ENCODE measurements at regions not wholly inside any gene's neighbourhood (a gene's known extent, or its start where the extent isn't known, plus 50 kb on each side); places are given as distances from the start of the nearest gene placed in this dataset.

DNA sequence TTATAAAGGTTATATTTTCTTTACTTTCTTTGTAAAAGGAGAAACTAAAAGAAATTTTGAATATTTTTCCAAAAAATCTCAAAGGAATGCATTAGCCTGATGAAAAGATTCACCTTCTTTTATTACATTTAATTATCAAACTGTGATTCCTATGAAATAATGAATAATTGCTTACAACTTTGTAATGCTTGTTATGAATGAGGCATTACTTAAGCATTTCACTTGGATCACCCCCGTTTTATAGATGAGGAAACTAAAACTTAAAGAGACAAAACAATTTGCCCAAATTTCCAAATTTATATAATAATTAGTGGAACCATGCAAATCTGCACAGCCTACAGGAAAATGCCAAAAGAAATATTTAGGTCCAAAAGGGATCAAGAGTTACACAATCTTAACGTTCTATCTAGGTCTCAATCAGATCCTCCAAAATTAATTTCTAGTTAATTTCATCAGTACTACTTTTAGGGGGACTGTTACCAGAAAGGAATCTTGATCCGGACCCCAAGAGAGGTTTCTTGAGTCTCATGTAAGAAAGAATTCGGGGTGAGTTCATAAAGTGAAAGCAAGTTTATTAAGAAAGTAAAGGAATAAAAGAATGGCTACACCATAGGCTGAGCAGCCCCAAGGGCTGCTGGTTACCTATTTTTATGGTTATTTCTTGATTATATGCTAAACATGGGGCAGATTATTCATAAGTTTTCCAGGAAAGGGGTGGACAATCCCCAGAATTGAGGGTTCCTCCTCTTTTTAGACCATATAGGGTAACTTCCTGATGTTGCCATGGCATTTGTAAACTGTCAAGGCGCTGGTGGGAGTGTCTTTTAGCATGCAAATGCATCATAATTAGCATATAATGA lies 288.0 kb downstream of the ADGB start:
- no peak for DNase-seq (ENCODE audit: low read depth in 2 of 2)

DNA sequence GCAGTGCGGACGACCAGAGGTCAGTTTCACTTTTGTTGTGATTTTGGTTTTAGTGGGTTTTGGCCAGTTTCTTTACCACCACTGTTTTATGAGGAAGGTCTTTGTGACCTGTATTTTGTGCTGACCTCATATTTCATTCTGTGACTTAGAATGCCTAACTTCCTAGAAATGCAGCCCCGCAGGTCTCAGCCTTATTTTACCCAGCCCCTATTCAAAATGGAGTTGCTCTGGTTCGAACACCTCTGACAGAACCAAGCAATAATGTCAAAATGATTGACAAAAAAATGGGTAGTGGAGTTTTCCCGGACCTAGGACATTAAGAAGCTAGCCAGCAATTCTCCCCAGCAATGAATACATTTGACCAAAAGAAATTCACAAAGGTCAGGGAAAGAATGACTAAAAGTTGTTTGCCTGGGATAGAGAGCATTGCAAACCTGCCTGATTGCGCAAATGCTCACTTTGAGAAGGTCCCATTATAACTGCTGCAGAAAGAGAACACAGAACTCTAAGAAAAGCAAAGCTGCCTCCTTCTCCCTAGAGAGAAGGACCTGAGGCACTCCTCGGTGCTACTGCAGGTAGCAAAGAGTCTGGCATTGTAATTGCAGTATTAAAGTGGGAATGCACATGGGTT lies 288.8 kb downstream of the ADGB start:
- no peak for DNase-seq (ENCODE audit: low read depth in 2 of 2)

GRCh38 chr6:146889303-146889702 lies 290.5 kb downstream of the ADGB start:
- DNase-seq (ENCODE audit: low read depth in 2 of 2): no peak

GRCh38 chr6:146890172-146890571 lies 291.4 kb downstream of the ADGB start:
- no peak for DNase-seq (ENCODE audit: low read depth in 2 of 2)

GRCh38 chr6:146890644-146891434 lies 292.1 kb downstream of the ADGB start:
- DNase-seq (ENCODE audit: low read depth in 2 of 2): no peak

DNA sequence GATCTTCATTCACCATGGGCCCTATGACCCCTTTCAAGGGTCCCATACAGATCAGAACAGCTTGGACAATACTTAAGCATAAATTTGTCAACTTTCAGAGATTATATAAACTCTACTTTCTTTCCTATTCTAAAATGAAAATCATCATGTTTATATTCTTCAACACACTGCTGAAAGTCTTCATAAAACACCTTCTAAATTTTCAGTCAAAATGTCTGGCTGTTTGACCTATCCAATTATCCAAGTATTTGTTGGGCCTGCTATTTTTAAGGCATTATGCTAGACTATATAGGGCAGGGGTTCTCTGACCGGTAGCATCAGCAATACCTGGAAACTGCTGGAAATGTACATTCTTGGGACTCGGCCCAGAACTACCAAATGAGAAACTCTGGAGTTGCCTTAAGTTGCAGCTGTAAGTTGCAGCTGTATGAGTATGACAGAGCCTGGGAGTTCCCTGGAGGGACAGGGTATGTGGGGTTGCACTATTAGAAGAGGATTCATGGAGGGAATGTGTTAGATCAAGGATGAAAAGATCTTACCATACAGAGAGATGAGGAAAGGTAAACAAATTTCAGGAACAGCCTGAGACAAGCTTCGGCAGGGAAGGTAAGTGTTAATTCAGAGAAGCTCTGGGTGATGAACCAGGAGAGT lies 293.0 kb downstream of the ADGB start:
- no peak for DNase-seq (ENCODE audit: low read depth in 2 of 2)

DNA sequence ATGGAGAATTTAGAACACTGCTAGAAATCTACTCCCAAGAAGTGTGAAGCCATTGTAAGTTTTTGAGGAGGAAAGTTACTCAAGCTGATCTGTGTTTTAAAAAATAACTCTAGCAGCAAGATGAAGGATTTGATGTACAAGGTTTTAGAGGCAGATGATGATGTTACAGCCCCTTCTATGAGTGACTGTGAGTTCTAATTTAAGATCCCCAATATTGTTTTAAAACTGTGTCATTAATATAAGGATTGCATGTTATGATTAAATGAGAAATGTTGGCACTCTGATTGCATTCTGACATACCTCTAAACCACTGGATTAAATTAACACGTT lies 293.5 kb downstream of the ADGB start:
- no peak for DNase-seq (ENCODE audit: low read depth in 2 of 2)

- peak; percentile 79 to 81 for DNase-seq (ENCODE audit: low read depth in 2 of 2)
Observed at GRCh38 chr6:146892613-146893401, 294.0 kb downstream of the ADGB start.

DNA sequence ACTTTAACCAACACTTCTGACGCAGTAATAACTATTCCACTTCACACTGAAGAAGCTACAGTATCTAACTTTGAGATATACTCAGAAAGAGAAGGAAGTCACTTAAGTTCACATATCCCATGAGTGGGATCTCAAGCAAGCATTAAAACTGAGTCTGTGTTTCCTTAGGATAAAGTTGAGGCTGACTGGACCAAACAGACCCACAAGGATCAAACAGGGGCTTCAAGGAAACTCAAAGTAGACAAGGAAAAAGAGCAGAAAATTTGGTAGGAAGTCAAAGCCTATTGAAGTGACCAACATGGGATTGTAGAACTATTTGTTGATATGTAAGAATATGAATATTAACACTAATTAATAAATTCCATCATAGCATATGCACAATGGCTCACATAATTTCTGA lies 294.9 kb downstream of the ADGB start:
- DNase-seq (ENCODE audit: low read depth in 2 of 2): no peak

DNA sequence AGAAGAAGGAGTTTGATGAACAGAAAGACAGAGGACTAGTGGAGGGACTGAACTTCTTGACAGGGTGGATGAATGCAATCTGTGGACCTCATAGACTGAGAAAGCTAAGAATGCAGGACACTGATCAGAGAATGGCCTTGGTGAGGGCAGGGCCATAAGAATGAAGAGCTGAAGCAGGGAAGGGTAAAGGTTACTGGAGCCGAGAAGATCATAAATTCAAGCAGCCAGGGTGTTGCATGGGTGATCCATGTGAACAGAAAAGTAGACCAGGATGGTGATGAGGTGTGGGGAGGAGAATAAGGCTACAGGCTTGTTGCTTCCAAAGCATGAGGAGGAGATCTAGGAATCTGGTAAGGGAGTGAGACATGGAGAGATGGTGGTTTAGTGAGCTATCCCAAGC lies 295.9 kb downstream of the ADGB start:
- no peak for DNase-seq (ENCODE audit: low read depth in 2 of 2)

DNA sequence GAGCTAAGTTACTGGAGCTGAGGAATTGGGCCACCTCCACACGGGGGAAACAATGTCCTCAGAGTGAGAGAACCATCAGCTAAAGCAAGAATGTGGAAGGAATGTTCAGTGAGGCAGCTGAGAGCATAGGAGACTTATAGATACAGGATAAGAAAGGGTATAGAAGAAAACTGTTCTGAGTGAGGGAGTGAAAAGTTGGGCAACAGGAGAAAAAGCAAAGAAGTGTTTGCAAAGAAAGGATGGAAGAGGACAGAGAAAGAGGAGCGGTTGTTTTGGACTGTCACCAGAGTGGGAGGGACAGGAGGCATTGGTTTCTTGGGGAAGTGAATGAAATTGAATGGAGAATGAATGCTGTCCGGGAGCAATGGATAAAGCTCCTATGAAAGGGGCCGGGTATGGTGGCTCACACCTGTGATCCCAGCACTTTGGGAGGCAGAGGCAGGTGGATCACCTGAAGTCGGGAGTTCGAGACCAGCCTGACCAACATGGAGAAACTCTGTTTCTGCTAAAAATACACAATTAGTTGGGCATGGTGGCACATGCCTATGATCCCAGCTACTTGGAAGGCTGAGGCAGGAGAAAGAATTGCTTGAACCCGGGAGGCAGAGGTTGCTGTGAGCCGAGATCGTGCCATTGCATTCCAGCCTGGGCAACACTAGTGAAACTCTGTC lies 296.5 kb downstream of the ADGB start:
- DNase-seq (ENCODE audit: low read depth in 2 of 2): no peak

GRCh38 chr6:146895772-146896061 lies 296.9 kb downstream of the ADGB start:
- no peak for DNase-seq (ENCODE audit: low read depth in 2 of 2)

GRCh38 chr6:146896062-146896813 lies 297.5 kb downstream of the ADGB start:
- no peak for DNase-seq (ENCODE audit: low read depth in 2 of 2)

DNA sequence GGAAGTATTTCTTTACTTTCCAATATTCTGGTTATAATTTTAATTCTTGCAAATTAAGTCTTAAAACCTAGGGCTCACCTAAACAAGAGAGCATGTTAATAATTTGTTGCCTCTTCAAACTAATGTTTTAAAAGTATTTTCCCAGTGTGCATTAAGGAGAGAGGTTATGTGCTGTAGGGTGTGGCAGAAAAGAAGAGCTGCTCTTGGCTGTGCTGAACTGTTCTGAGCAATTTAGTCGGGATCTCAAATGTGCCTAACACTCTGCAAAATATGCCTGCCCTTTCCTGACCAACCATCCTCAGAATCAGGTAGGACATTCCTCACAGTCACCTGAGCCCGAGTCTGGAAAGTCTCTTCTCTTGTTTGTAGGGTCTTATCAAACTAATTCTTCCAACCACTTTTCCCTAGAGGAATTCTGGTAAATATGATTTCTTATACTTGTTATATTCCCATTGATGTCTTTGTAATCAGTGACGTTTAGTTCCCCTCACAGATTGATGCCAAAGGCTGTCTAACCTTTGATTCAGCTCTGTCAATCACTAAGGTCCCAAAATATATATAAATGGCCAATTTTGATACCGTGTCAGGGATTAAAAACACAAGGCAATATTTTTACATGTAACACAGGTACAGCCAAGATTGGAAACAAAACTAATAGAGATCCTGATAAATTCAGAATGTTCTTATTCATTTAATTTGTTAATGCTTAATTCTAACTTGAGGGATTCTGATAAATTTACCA lies 298.4 kb downstream of the ADGB start:
- no peak for DNase-seq (ENCODE audit: low read depth in 2 of 2)

DNA sequence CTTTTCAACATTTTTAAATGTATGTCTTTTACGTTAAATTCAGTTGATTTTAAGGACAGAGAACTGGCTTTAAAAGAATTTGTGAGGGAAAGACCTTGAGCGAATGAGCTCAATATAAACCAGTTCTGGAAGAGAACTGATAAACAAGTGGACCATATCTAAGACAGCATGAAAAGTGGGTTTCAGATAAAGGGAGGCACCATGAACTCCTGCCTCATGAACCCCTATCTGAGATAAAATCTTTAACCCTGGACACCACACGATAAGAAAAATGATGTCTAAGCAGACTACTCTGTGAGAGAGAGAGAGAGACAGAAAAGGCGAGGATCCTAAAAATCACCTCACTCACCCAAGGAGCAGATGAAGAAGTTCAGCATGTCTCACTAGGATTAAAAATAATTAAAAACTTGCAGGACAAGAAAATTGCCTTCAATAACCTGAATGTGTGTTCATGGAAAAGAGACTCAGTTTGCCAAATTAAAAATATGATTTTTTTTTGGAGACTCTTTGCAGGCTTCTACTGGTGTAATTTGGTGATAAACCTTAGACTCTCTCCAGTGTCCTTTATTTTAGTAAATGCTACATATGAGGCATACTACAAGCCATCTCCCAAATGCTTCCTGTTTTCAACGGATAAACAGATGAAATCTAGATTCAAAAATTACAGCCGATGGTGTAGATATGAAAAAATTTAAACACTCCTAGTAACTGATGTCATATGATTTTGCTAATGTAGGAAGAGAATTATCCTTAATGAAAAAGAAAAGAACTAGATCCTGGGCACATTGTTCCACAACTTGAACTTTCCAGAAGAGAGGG lies 299.5 kb downstream of the ADGB start:
- no peak for DNase-seq (ENCODE audit: low read depth in 2 of 2)

GRCh38 chr6:146898888-146899227 lies 300.1 kb downstream of the ADGB start:
- DNase-seq (ENCODE audit: low read depth in 2 of 2): no peak

DNA sequence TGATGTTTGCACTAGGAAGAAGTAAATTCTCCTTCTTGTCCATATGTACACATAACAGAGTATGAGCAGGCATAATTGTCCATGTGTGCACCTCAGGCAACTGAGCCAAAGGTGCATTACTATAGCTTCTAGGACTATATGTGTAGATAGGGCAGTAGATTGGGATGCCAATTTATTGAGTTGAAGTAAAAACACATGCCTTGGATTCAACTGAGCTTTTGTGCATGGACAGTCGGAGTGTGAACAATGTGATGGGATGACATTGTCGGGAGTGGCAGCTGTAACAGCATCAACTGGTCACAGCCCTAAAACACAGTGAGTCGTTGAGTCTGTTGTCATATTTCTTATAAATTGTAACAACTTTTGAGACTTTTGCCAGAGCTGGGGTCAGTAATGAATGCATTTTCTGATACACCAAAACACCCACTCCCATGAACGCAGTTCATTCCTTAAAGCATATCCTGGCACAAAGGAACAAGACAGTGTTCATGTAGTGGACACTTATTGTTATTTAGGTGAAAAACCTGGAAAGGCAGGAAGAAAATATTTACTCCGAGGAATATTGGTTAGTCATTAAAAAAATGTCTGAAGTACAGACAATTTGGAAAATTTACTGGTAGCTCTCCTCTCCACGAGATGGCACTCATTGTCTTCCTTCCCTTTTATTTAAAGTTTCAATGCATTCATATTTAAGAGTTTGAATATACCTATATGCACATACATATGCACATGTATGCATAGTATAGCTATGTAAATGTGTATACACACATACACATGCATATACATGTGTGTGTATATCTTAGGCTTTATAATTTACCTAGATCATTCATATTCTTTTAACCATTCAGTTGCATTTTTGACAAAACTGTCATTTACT lies 302.0 kb upstream of the STXBP5 start:
- no peak for DNase-seq (ENCODE audit: low read depth in 2 of 2)

- no peak for DNase-seq (ENCODE audit: low read depth in 2 of 2)
Observed at GRCh38 chr6:146902846-146903245, 301.4 kb upstream of the STXBP5 start.
